HG02798 (cell line): ENCODE measurements at regions not wholly inside any gene's neighbourhood (a gene's known extent, or its start where the extent isn't known, plus 50 kb on each side); places are given as distances from the start of the nearest gene placed in this dataset.
"Not testable (repeated sequence)": the region's sequence is repeated elsewhere in the genome, so short reads cannot be mapped to it uniquely, and the experiment has no call there.

Experiments used
- ATAC-seq: cut with Tn5 transposase; IDR thresholded peaks from one replicate; pipeline ENCODE4 v1.9.1; 2021; ENCODE audit warnings: mild to moderate bottlenecking; ENCODE audit not compliant: unreplicated experiment, poor library complexity

- no peak for ATAC-seq
These were observed 367.9 kb upstream of the FAM47C start for GRCh38 chrX:36640232-36640631.

GRCh38 chrX:36642052-36642451 is 366.1 kb upstream of the FAM47C start:
- no peak for ATAC-seq

DNA sequence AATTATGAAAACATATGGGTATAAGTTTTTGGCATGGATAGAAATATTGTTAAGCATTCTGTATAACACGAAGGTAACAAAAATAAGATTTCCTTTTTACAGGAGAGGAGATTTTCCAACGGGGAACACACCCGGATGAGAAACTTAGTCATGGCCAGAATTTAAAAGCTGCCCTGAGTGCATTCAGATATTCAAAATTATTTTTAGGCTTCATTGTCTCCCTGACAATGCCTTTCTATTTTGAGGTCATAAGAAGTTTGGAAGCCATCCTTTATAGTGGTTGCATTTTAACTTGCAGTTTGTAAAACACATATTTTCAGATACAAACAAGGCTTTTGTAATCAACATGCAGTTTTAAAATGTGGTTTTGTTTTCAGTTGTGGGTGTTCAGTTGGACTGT is 357.5 kb upstream of the FAM47C start:
- no peak for ATAC-seq

- ATAC-seq: no peak
These were observed 324.7 kb upstream of the FAM47C start for GRCh38 chrX:36683507-36683906.

GRCh38 chrX:36684053-36684452 is 324.1 kb upstream of the FAM47C start:
- ATAC-seq: no peak

DNA sequence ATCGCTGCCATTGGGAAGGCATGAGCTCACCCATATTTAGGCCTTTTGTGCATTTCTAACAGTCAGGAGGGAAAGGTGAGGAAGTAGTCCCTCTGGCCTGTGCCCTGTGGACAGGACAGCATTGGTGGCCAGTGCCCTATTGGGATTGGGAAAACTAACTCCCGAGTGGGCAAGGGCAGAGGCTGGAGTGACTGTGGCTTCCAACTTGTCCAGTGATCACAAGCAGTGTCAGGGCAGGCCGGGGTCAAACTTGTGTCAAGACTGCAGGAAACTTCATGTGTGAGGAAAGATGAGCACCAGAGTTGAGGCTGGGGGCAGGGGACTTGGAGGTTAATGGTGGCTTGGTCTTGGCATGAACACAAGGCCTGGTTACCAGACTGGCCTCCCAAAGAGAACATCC is 286.2 kb upstream of the FAM47C start:
- ATAC-seq: no peak

GRCh38 chrX:36753602-36754001 is 254.6 kb upstream of the FAM47C start:
- ATAC-seq: no peak

DNA sequence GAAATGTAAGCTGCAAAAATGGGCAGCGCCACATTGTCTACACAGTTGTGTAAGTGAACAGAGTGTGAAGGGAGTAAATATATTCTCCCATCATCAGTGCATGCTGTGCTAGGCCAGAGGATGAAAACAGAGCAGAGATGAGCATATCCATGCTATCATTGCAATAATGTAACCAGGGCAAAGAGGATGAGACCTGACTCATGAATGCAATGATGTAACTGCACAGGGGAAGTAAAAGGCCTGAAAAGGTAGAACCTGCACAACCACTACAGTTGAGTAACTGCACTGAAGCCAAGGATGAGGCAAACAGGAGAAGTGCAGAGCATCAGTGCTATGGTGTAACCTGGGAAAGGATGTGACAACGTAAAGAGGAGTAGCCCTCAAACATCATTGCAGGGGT is 220.4 kb upstream of the FAM47C start:
- no peak for ATAC-seq

DNA sequence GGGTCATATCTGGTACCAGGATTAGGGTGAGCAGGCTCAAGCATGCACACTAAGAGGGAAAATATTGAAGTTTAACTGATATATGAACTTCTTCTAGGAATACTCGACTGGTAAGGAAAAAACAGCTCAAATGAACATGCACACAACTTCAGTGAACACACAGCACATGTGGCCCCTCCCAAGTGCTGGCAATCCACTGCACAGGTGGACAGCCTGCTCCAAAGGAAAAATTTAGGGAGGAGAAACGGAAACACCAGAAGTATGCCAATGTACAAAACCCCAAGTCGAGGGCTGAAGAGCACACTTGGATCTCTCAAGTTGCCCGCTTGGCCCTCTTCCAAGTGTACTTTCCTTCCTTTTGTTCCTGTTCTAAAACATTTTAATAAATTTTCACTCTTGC is 205.0 kb upstream of the FAM47C start:
- ATAC-seq: no peak

GRCh38 chrX:36804066-36804465 is 204.1 kb upstream of the FAM47C start:
- no peak for ATAC-seq

- ATAC-seq: no peak
These were observed 163.3 kb upstream of the FAM47C start for GRCh38 chrX:36844857-36845256.

GRCh38 chrX:36847496-36847895 is 160.7 kb upstream of the FAM47C start:
- no peak for ATAC-seq

GRCh38 chrX:36849407-36849806 is 158.8 kb upstream of the FAM47C start:
- no peak for ATAC-seq

- ATAC-seq: no peak
These were observed 151.3 kb upstream of the FAM47C start for GRCh38 chrX:36856849-36857248.

GRCh38 chrX:36859231-36859630 is 148.9 kb upstream of the FAM47C start:
- ATAC-seq: no peak

DNA sequence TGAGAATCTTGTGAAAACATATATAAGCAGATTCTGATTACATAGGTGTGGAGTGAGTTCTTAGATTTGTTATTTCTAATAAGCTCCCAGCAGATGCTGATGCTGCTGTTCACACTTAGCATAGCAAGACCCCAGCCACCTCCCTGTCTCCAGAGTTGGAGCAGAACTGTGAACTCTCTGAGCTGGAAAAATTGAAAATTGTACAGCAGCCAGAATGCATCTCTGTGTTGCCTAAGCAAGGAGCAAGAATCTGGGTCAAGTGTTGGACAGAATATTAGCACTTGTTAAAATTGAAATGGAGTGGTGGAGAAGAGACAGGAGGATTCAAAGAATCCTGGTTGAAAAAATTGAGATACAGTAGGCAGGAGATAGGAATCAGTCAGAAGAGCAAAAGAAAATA is 146.6 kb upstream of the FAM47C start:
- no peak for ATAC-seq

- peak; percentile 49 for ATAC-seq
These were observed 141.0 kb upstream of the FAM47C start for GRCh38 chrX:36867143-36867542.

DNA sequence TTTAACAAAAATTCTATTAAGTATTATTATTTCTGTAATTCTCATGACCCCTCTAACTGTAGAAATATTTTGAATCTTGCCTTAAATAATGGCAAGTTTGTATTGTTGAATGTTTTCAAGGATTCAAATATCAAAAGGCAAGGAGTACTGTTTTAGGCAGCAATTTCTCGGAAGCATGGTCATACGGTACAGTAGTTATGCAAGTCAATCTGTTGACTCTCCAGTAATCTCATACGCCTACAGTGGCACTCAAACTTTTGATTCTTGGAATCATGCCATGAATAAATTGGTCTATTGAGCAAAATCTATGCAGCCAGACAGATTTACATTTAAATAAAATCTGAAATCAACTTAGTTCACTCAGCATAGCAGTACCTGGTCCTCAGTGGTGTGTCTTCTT is 139.6 kb upstream of the FAM47C start:
- ATAC-seq: no peak

DNA sequence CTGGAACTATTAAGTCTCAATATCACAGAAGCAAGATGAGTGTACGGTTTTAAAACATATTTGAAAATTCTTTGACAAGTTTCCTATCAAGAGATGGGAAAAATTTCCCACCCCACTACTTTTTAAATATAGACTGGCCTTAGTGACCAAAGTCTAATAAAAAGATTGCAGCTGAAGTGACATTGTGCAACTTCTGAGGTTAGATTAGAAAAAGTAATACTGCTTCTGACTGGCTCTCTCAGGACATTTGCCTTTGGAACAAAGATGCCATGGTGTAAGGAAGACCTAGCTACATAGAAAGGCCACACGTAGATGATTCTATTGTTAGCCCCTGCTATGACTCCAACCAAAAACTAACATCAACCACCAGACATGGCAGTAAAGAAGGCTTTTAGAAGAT is 138.7 kb upstream of the FAM47C start:
- no peak for ATAC-seq

- ATAC-seq: no peak
These were observed 110.5 kb upstream of the FAM47C start for GRCh38 chrX:36897690-36898089.

DNA sequence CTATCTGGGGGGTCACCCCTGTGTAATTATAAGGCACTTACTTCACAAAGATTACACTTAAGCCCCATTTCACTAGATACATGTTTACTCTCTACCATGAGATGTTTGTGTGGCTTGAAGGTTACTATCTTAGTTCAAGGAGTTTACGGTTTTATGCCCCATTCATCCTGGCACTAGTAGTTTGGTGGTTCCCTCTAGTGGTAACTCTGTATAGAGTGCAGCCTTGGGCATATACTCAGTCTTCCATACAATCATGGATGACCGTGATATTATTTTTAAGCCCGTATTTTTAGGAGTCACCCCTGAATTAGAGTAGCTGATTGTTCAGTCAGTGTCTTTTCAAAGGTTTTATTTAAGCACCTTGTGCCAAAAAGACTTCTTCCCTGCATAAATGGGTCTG is 109.9 kb upstream of the FAM47C start:
- peak; percentile 56 for ATAC-seq

- not testable (repeated sequence) for ATAC-seq
These were observed 103.6 kb upstream of the FAM47C start for GRCh38 chrX:36904561-36904960.
